DND-41 (cell line): ENCODE measurements at regions not wholly inside any gene's neighbourhood (a gene's known extent, or its start where the extent isn't known, plus 50 kb on each side); places are given as distances from the start of the nearest gene placed in this dataset.

Source experiments
- ATAC-seq: fragments of 200-7000 bp; cut with Tn5 transposase; 3 replicates; pipeline ENCODE4 v1.9.1; 2021; ENCODE audit warnings: low read depth; ENCODE audit not compliant: insufficient read depth
- DNase-seq: peaks from one replicate; pipeline ENCODE4 v3.0.0-alpha.2; 2020
- H2AFZ ChIP-seq: 2 replicates; pipeline ENCODE4 v1.6.0; 2012; ENCODE audit warnings: low read depth, low read length
- H3K27ac ChIP-seq: 2 replicates; pipeline ENCODE4 v1.5.1; 2012; ENCODE audit warnings: low read length, inconsistent platforms
- H3K27me3 ChIP-seq: fragments of 200-600 bp; sonication (generic); 2 replicates; pipeline ENCODE4 v1.6.0; 2012; ENCODE audit warnings: low read length, mild to moderate bottlenecking, inconsistent platforms; ENCODE audit not compliant: insufficient read depth, poor library complexity
- H3K36me3 ChIP-seq: 2 replicates; pipeline ENCODE4 v1.5.1; 2012; ENCODE audit warnings: low read length, inconsistent platforms; ENCODE audit not compliant: insufficient read depth
- H3K4me1 ChIP-seq: 2 replicates; pipeline ENCODE4 v1.5.1; 2012; ENCODE audit warnings: mild to moderate bottlenecking, low read length; ENCODE audit not compliant: insufficient read depth
- H3K4me2 ChIP-seq: 2 replicates; pipeline ENCODE4 v1.6.0; 2012; ENCODE audit warnings: mild to moderate bottlenecking, moderate library complexity, low read length, inconsistent platforms; ENCODE audit not compliant: insufficient read depth
- H3K4me3 ChIP-seq, 2 experiments: fragments of 200-600 bp in 1 of 2; shearing (Covaris generic) in 1 of 2; 2 replicates each; pipeline ENCODE4 v1.5.1; 2012 to 2016; ENCODE audit warnings: inconsistent platforms in 2 of 2, low read length in 2 of 2, mild to moderate bottlenecking in 2 of 2, low read depth in 1 of 2, moderate library complexity in 1 of 2
- H3K79me2 ChIP-seq: 2 replicates; pipeline ENCODE4 v1.6.0; 2012; ENCODE audit warnings: low read length, inconsistent platforms; ENCODE audit not compliant: insufficient read depth
- H3K9ac ChIP-seq: 2 replicates; pipeline ENCODE4 v1.6.0; 2012; ENCODE audit warnings: low read depth, mild to moderate bottlenecking, inconsistent platforms, low read length, moderate library complexity
- H3K9me3 ChIP-seq: 2 replicates; pipeline ENCODE4 v1.5.1; 2012; ENCODE audit warnings: low read length, moderate library complexity, mild to moderate bottlenecking, inconsistent platforms; ENCODE audit not compliant: insufficient read depth, severe bottlenecking
- H4K20me1 ChIP-seq: 2 replicates; pipeline ENCODE4 v1.6.0; 2012; ENCODE audit warnings: low read length; ENCODE audit not compliant: insufficient read depth
- EZH2 ChIP-seq: IDR thresholded peaks from 3 replicates; pipeline ENCODE4 v1.6.1; 2012; ENCODE audit warnings: borderline replicate concordance, low read depth, mild to moderate bottlenecking, moderate library complexity, low read length, inconsistent platforms; ENCODE audit not compliant: severe bottlenecking
- TF ChIP-seq, protein P1 (sequence below): IDR thresholded peaks from 2 replicates; pipeline ENCODE4 v1.5.1; 2012; ENCODE audit warnings: borderline replicate concordance, low read length, moderate library complexity, mild to moderate bottlenecking; ENCODE audit not compliant: poor library complexity, severe bottlenecking; ENCODE audit errors: extremely low read depth

DNA sequence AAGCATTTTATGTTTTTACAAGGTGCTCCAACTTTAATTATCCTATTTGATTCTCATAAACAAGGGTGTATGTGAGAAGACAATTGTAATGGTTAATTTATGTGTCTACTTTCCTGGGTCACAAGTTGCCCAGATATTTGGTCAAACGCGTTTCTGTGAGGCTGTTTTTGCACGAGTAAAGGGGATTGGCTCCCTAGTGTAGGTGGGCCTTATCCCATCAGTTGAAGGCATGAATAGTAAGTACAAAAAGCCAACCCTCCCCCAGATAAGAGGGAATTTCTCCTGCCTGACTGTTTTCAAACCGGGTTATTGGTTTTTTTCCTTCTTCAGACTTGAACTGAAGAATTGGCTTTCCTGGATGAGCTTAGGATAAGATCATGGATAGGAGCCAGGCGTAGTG is 224.0 kb upstream of the NCKAP5 start:
- TF ChIP-seq EZH2: no peak
- TF ChIP-seq, protein P1, sequence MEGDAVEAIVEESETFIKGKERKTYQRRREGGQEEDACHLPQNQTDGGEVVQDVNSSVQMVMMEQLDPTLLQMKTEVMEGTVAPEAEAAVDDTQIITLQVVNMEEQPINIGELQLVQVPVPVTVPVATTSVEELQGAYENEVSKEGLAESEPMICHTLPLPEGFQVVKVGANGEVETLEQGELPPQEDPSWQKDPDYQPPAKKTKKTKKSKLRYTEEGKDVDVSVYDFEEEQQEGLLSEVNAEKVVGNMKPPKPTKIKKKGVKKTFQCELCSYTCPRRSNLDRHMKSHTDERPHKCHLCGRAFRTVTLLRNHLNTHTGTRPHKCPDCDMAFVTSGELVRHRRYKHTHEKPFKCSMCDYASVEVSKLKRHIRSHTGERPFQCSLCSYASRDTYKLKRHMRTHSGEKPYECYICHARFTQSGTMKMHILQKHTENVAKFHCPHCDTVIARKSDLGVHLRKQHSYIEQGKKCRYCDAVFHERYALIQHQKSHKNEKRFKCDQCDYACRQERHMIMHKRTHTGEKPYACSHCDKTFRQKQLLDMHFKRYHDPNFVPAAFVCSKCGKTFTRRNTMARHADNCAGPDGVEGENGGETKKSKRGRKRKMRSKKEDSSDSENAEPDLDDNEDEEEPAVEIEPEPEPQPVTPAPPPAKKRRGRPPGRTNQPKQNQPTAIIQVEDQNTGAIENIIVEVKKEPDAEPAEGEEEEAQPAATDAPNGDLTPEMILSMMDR: no peak
- no peak overlapping the region for H3K4me3 ChIP-seq
- H3K4me1 ChIP-seq: no peaks in the 10 kb centered on the region
- DNase-seq (no peak), ATAC-seq (no peak)
- H2AFZ ChIP-seq: no peak overlapping the region
- H3K4me2 ChIP-seq: no peak overlapping the region
- H3K27ac ChIP-seq: no peak overlapping the region
- H3K79me2 ChIP-seq: no peaks in the 10 kb centered on the region
- H4K20me1 ChIP-seq: no peaks in the 10 kb centered on the region
- H3K9me3 ChIP-seq: no peaks in the 10 kb centered on the region
- H3K36me3 ChIP-seq: no peaks in the 10 kb centered on the region
- H3K27me3 ChIP-seq: peaks cover 13% of the 10 kb centered on the region
- no peak overlapping the region for H3K9ac ChIP-seq

DNA sequence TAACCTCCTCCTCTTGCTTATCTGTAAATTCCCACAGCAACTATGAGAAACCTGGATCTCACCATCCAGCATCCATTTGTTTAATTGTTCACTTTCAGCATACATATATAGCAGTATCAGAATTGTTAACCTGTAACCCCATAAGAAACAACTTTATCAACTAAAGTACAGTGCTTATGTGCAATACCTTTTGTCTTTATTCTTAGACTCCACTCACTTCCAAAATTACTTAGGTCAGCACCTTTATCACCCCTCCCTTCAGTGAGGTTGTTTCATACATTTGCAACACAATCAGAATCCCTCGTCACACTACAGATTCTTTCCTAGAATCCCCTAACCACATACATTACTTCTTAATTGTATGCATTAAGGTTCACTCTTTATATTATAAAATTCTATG is 225.9 kb upstream of the NCKAP5 start:
- ATAC-seq: no peak
- Histone ChIP-seq H3K36me3 (no peaks in the 10 kb centered on the region), H4K20me1 (no peaks in the 10 kb centered on the region), H3K4me1 (no peaks in the 10 kb centered on the region), H3K9ac (no peak overlapping the region), H3K27ac (no peak overlapping the region), H3K79me2 (no peaks in the 10 kb centered on the region), H2AFZ (no peak overlapping the region), H3K27me3 (peaks cover 13% of the 10 kb centered on the region), H3K9me3 (no peaks in the 10 kb centered on the region), H3K4me2 (no peak overlapping the region), H3K4me3 (no peak overlapping the region)
- TF ChIP-seq EZH2: no peak
- TF ChIP-seq, protein P1: no peak
- DNase-seq: no peak

DNA sequence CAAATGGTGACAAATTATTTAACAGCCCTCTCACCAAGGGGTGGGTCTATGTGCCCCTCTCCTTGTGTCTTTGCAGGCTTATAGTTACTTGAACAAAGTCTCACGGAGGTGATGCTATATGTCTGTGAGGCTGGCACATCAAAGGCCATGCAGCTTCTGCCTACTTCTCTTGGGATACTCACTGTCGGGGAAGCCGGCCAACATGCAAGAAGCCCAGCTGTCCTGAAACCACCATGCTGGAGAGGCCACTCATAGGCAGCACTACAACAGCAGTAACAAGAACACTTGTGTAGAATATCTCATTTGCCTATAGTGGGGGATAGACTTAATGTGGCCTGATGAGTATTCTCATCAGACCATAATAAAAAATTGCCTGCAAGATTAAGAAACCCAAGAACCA is 233.7 kb upstream of the NCKAP5 start:
- Histone ChIP-seq H3K27me3 (peaks cover 8% of the 10 kb centered on the region), H3K9ac (no peak overlapping the region), H2AFZ (no peak overlapping the region), H3K4me1 (no peaks in the 10 kb centered on the region), H3K4me2 (no peak overlapping the region), H3K27ac (no peak overlapping the region), H3K36me3 (no peaks in the 10 kb centered on the region), H3K4me3 (no peak overlapping the region), H3K9me3 (no peaks in the 10 kb centered on the region), H4K20me1 (no peaks in the 10 kb centered on the region), H3K79me2 (no peaks in the 10 kb centered on the region)
- no peak for ATAC-seq
- DNase-seq: no peak
- TF ChIP-seq, protein P1: no peak
- no peak for TF ChIP-seq EZH2

DNA sequence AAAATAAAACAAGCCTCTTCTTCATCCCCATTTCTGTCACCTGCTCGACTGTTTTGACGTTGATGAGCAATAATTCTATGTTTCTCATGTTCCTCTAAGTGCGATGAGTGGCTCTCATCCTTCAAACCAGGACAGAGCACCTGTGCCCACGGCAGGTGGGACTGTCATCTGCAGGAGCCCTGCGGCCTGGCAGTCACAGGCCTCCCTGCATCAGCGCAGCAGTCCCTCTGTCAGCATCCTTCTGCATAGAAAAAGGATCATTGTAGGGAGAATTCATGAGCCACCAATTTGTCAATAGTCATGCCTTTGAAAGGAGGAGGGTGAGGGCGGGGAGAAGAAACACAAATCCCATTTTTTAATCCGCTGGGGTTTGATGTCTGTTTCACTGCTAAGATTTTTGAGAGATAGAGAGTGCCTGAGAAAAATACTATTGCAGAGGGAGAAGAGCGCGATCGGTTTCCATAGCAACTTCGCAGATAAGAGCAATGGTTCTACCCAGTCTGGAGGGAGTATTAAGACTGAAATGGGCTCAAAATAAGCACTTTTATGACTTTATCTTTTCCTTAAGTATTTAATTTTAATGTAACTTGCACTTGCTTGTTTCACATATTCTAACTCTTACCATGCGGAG is 234.3 kb upstream of the NCKAP5 start:
- Histone ChIP-seq H3K4me1 (no peaks in the 10 kb centered on the region), H3K9me3 (no peaks in the 10 kb centered on the region), H4K20me1 (no peaks in the 10 kb centered on the region), H2AFZ (no peak overlapping the region), H3K4me3 (no peak overlapping the region), H3K27me3 (peaks cover 8% of the 10 kb centered on the region), H3K4me2 (no peak overlapping the region), H3K36me3 (no peaks in the 10 kb centered on the region), H3K27ac (no peak overlapping the region), H3K79me2 (no peaks in the 10 kb centered on the region), H3K9ac (no peak overlapping the region)
- DNase-seq: no peak
- TF ChIP-seq EZH2: no peak
- ATAC-seq: no peak
